IMR-90 (cell line): ENCODE measurements at regions not wholly inside any gene's neighbourhood (a gene's known extent, or its start where the extent isn't known, plus 50 kb on each side); places are given as distances from the start of the nearest gene placed in this dataset.

ENCODE experiments used
- ATAC-seq: fragments of 200-7000 bp; cut with Tn5 transposase; 2 replicates; pipeline ENCODE4 v1.9.1; 2020; ENCODE audit warnings: low read depth, mild to moderate bottlenecking, moderate library complexity
- BruUV-seq: library from RNA; stranded (reverse); fragments of 400-500 nt; replicated peaks from 2 replicates; lab custom pipeline; 2021; lab: Mats Ljungman, UMichigan
- CTCF ChIA-PET: fragments of 300-600 bp; formaldehyde crosslinking; extraction: SDS; loops from one replicate; lab custom pipeline; 2021; ENCODE audit warnings: antibody characterized with exemption; lab: Yijun Ruan, JAX
- POLR2A ChIA-PET: fragments of 300-600 bp; sonication (Branson Sonifier 250); formaldehyde crosslinking; loops from one replicate; lab custom pipeline; 2022; ENCODE audit warnings: antibody characterized with exemption; ENCODE audit not compliant: unreplicated experiment; lab: Charles Lee
- DNase-seq: peaks from one replicate; pipeline ENCODE4 v3.0.0; 2013
- H2AFZ ChIP-seq: replicated peaks from 2 replicates; pipeline ENCODE3; 2013; ENCODE audit warnings: low read length, mild to moderate bottlenecking; ENCODE audit not compliant: poor library complexity
- H2AK5ac ChIP-seq: 2 replicates; pipeline ENCODE4 v1.6.1; 2013; ENCODE audit warnings: low read depth, low read length, inconsistent platforms
- H2AK9ac ChIP-seq: replicated peaks from 2 replicates; pipeline ENCODE3; 2013; ENCODE audit warnings: mild to moderate bottlenecking, low read depth, low read length, moderate library complexity; ENCODE audit not compliant: poor library complexity
- H2BK120ac ChIP-seq: 2 replicates; pipeline ENCODE4 v1.6.1; 2013; ENCODE audit warnings: low read depth, low read length, inconsistent platforms
- H2BK15ac ChIP-seq: 3 replicates; pipeline ENCODE4 v1.6.1; 2013; ENCODE audit warnings: low read depth, low read length, inconsistent platforms
- H2BK20ac ChIP-seq: 2 replicates; pipeline ENCODE4 v1.6.1; 2013; ENCODE audit warnings: low read depth, mild to moderate bottlenecking, inconsistent platforms, low read length, moderate library complexity
- H2BK5ac ChIP-seq: 2 replicates; pipeline ENCODE4 v1.6.1; 2013; ENCODE audit warnings: mild to moderate bottlenecking, low read depth, low read length, inconsistent platforms; ENCODE audit not compliant: poor library complexity, severe bottlenecking
- H3K14ac ChIP-seq: replicated peaks from 2 replicates; pipeline ENCODE4 v1.6.1; 2013; ENCODE audit warnings: low read depth, low read length, inconsistent platforms
- H3K18ac ChIP-seq: 2 replicates; pipeline ENCODE4 v1.6.1; 2013; ENCODE audit warnings: low read depth, low read length, control low read depth
- H3K23ac ChIP-seq: 2 replicates; pipeline ENCODE4 v1.6.1; 2013; ENCODE audit warnings: low read depth, low read length, inconsistent platforms
- H3K27ac ChIP-seq: 2 replicates; pipeline ENCODE4 v1.5.1; 2013; ENCODE audit warnings: mild to moderate bottlenecking, control low read depth, low read length; ENCODE audit not compliant: insufficient read depth
- H3K27me3 ChIP-seq: 2 replicates; pipeline ENCODE4 v1.6.1; 2013; ENCODE audit warnings: low read length; ENCODE audit not compliant: control insufficient read depth, insufficient read depth
- H3K36me3 ChIP-seq: 2 replicates; pipeline ENCODE4 v1.6.1; 2013; ENCODE audit warnings: low read length, mixed read lengths; ENCODE audit not compliant: control insufficient read depth, insufficient read depth
- H3K4ac ChIP-seq: 2 replicates; pipeline ENCODE4 v1.6.1; 2013; ENCODE audit warnings: low read depth, low read length, inconsistent platforms
- H3K4me1 ChIP-seq: 2 replicates; pipeline ENCODE4 v1.6.1; 2013; ENCODE audit warnings: low read length, mixed read lengths; ENCODE audit not compliant: control insufficient read depth, insufficient read depth
- H3K4me2 ChIP-seq: 2 replicates; pipeline ENCODE4 v1.6.1; 2013; ENCODE audit warnings: low read depth, mild to moderate bottlenecking, control low read depth, low read length, moderate library complexity
- H3K4me3 ChIP-seq: 2 replicates; pipeline ENCODE4 v1.5.1; 2013; ENCODE audit warnings: low read depth, mild to moderate bottlenecking, control low read depth, low read length, moderate library complexity; ENCODE audit not compliant: insufficient read depth
- H3K56ac ChIP-seq: 2 replicates; pipeline ENCODE4 v1.6.1; 2013; ENCODE audit warnings: low read length, inconsistent platforms; ENCODE audit not compliant: insufficient read depth; ENCODE audit errors: extremely low read depth
- H3K79me1 ChIP-seq, 2 experiments: 2 replicates each; pipeline ENCODE4 v1.6.1; 2013; ENCODE audit warnings: low read length in 2 of 2, inconsistent platforms in 1 of 2, low read depth in 1 of 2
- H3K9ac ChIP-seq: 2 replicates; pipeline ENCODE4 v1.6.1; 2013; ENCODE audit warnings: low read depth, low read length, control low read depth
- H3K9me1 ChIP-seq: 2 replicates; pipeline ENCODE4 v1.6.1; 2013; ENCODE audit warnings: low read length, inconsistent platforms; ENCODE audit not compliant: insufficient read depth
- H3K9me3 ChIP-seq: 2 replicates; pipeline ENCODE4 v1.6.1; 2013; ENCODE audit warnings: low read length; ENCODE audit not compliant: control insufficient read depth, insufficient read depth
- H4K20me1 ChIP-seq: 2 replicates; pipeline ENCODE4 v1.6.1; 2013; ENCODE audit warnings: low read length, inconsistent platforms; ENCODE audit not compliant: insufficient read depth
- H4K5ac ChIP-seq: 2 replicates; pipeline ENCODE4 v1.6.1; 2013; ENCODE audit warnings: mild to moderate bottlenecking, low read depth, low read length, control low read depth
- H4K8ac ChIP-seq, 2 experiments: 2 replicates each; pipeline ENCODE4 v1.6.1; 2013; ENCODE audit warnings: low read depth in 2 of 2, low read length in 2 of 2, control low read depth in 1 of 2, inconsistent platforms in 1 of 2
- H4K91ac ChIP-seq: 2 replicates; pipeline ENCODE4 v1.6.1; 2013; ENCODE audit warnings: low read depth, low read length, inconsistent platforms; ENCODE audit not compliant: insufficient read depth
- BHLHE40 ChIP-seq: fragments of 150-350 bp; IDR thresholded peaks from 2 replicates; pipeline ENCODE4 v1.6.1; 2016; ENCODE audit warnings: mild to moderate bottlenecking, low read depth, low read length
- CEBPB ChIP-seq: IDR thresholded peaks from 2 replicates; pipeline ENCODE4 v1.6.1; 2012; ENCODE audit warnings: low read depth, low read length, improper control_type of control experiment
- CHD1 ChIP-seq: IDR thresholded peaks from 2 replicates; pipeline ENCODE4 v1.6.1; 2012; ENCODE audit warnings: low read depth, low read length, improper control_type of control experiment
- CTCF ChIP-seq: conservative IDR thresholded peaks from 2 replicates; pipeline ENCODE4 v1.5.1; 2012; ENCODE audit warnings: mild to moderate bottlenecking, low read depth, low read length, improper control_type of control experiment
- ELK1 ChIP-seq: fragments of 150-350 bp; IDR thresholded peaks from 2 replicates; pipeline ENCODE4 v1.6.1; 2016; ENCODE audit warnings: low read depth, mild to moderate bottlenecking, low read length, moderate library complexity, borderline replicate concordance
- FOS ChIP-seq: fragments of 150-350 bp; IDR thresholded peaks from 2 replicates; pipeline ENCODE4 v1.6.1; 2016; ENCODE audit warnings: low read depth, low read length
- MAFK ChIP-seq: IDR thresholded peaks from 2 replicates; pipeline ENCODE4 v1.6.1; 2012; ENCODE audit warnings: low read depth, low read length, improper control_type of control experiment
- MAZ ChIP-seq: IDR thresholded peaks from 2 replicates; pipeline ENCODE4 v1.6.1; 2012; ENCODE audit warnings: low read depth, mild to moderate bottlenecking, low read length, improper control_type of control experiment, moderate library complexity, borderline replicate concordance
- MXI1 ChIP-seq: IDR thresholded peaks from 2 replicates; pipeline ENCODE4 v1.6.1; 2012; ENCODE audit warnings: low read depth, mild to moderate bottlenecking, low read length, moderate library complexity, borderline replicate concordance
- NFE2L2 ChIP-seq: fragments of 150-350 bp; IDR thresholded peaks from 2 replicates; pipeline ENCODE4 v1.6.1; 2016; ENCODE audit warnings: low read depth, mild to moderate bottlenecking, low read length
- POLR2A ChIP-seq: IDR thresholded peaks from 2 replicates; pipeline ENCODE4 v1.6.1; 2012; ENCODE audit warnings: mild to moderate bottlenecking, low read depth, low read length
- RAD21 ChIP-seq: IDR thresholded peaks from 2 replicates; pipeline ENCODE4 v1.6.1; 2012; ENCODE audit warnings: low read length, improper control_type of control experiment
- RCOR1 ChIP-seq: IDR thresholded peaks from 2 replicates; pipeline ENCODE4 v1.6.1; 2012; ENCODE audit warnings: mild to moderate bottlenecking, low read length, improper control_type of control experiment; ENCODE audit not compliant: insufficient replicate concordance
- RFX5 ChIP-seq: IDR thresholded peaks from 2 replicates; pipeline ENCODE4 v1.8.0; 2012; ENCODE audit warnings: low read depth, mild to moderate bottlenecking, low read length, moderate library complexity
- SMC3 ChIP-seq: fragments of 150-350 bp; IDR thresholded peaks from 2 replicates; pipeline ENCODE4 v1.6.1; 2016; ENCODE audit warnings: low read depth, mild to moderate bottlenecking, antibody characterized with exemption, low read length, moderate library complexity
- USF2 ChIP-seq: fragments of 150-350 bp; IDR thresholded peaks from 2 replicates; pipeline ENCODE4 v1.6.1; 2017; ENCODE audit warnings: mild to moderate bottlenecking, antibody characterized with exemption, low read length, low read depth
- WGBS, 2 experiments: methylation state at CpG; one replicate each; pipeline versions ENCODE4 v1.1.5 to v1.1.7; 2013; ENCODE audit warnings: missing lambda C conversion rate in 2 of 2; ENCODE audit not compliant: insufficient read length in 1 of 2; ENCODE audit errors: extremely low coverage in 2 of 2; 5-methylcytosine and 5-hydroxymethylcytosine counted together
- dilution Hi-C: fragments of 300-500 bp; cut with HindIII; formaldehyde crosslinking; loops from one replicate; pipeline ENCODE4 v1.14.3; 2018; ENCODE audit warnings: low sequenced_read_pairs; ENCODE audit not compliant: unreplicated experiment
- in situ Hi-C: fragments of 300-500 bp; cut with MboI; formaldehyde crosslinking; loops from 3 replicates; pipeline ENCODE4 v1.14.3; 2019; ENCODE audit warnings: low sequenced_read_pairs, inconsistent platforms, mixed read lengths
- intact Hi-C: fragments of 100-400 bp; cut with micrococcal nuclease; formaldehyde crosslinking; loops from 2 replicates; pipeline ENCODE4 v1.10.0; 2022

DNA sequence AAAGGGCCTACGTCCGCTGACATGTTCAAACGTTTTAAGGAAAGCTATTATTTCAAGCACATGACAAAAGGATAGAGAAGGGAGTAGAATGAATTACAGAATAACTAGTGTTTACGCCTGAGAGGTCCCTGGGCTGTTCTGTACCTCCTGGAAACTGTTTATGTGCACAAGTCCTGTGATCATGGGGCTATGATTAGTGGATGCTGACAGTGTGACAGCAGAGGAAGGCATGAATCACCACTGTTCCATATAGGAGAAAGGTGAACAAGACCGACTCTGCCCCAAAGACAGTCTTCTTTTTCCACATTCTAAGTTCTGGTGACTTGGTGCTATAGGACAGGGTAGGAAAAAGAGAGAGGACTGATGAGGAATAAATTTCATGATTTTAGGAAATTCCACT, 249.2 kb upstream of the PRDM1 start:
- in situ Hi-C loops (no loop called here), dilution Hi-C loops (no loop called here), intact Hi-C loops (loop anchor here (10.0 kb wide), 1 partner anchor 352 kb away; no protein-coding TSS in a partner anchor)
- no peak overlapping the region for H3K23ac ChIP-seq
- no peak overlapping the region for H2BK20ac ChIP-seq
- no peak overlapping the region for H4K5ac ChIP-seq
- no peak overlapping the region for H3K4me2 ChIP-seq
- H3K9me3 ChIP-seq = no peaks in the 10 kb centered on the region
- WGBS, 2 experiments = no CpG with 5 or more reads among the region's 5 CpGs
- no peaks in the 10 kb centered on the region; the same call in 1 of the 2 replicates for H3K4me1 ChIP-seq
- no peak overlapping the region for H3K27ac ChIP-seq
- no peak overlapping the region for H3K14ac ChIP-seq
- ChIA-PET CTCF (no interaction called here), POLR2A (no interaction called here)
- no peak overlapping the region for H4K91ac ChIP-seq
- H3K36me3 ChIP-seq = no peaks in the 10 kb centered on the region
- H3K9ac ChIP-seq = no peak overlapping the region
- H3K4ac ChIP-seq = no peak overlapping the region
- no peak overlapping the region for H2AFZ ChIP-seq
- H2AK9ac ChIP-seq = no peak overlapping the region
- H2BK5ac ChIP-seq = no peak overlapping the region
- H3K27me3 ChIP-seq = no peaks in the 10 kb centered on the region
- no peak overlapping the region for H4K8ac ChIP-seq
- no peak overlapping the region for H2BK120ac ChIP-seq
- no peaks in the 10 kb centered on the region for H3K79me1 ChIP-seq
- H3K9me1 ChIP-seq = no peaks in the 10 kb centered on the region
- no peak overlapping the region for H3K4me3 ChIP-seq
- TF ChIP-seq RCOR1 = no peak
- no peak for TF ChIP-seq POLR2A
- TF ChIP-seq CEBPB = no peak
- no peak for TF ChIP-seq MAZ
- no peak for TF ChIP-seq CTCF
- TF ChIP-seq USF2 = no peak
- no peak for TF ChIP-seq MXI1
- TF ChIP-seq FOS = no peak
- no peak for TF ChIP-seq RFX5
- no peak for TF ChIP-seq SMC3
- TF ChIP-seq CHD1 = no peak
- TF ChIP-seq RAD21 = no peak
- no peak for TF ChIP-seq BHLHE40
- no peak for TF ChIP-seq ELK1
- no peak for TF ChIP-seq NFE2L2
- TF ChIP-seq MAFK = no peak
- H2BK15ac ChIP-seq = no peak overlapping the region
- H4K20me1 ChIP-seq = no peaks in the 10 kb centered on the region
- no peak for ATAC-seq
- no peak overlapping the region for H3K18ac ChIP-seq
- peak; percentile 31 for DNase-seq
- BruUV-seq = no TSS peak
- peak overlapping the region; percentile 68; the same call in 1 of the 2 replicates for H2AK5ac ChIP-seq
- no peak overlapping the region for H3K56ac ChIP-seq
